Sciatic nerve (tissue), 2 donors: ENCODE measurements at regions not wholly inside any gene's neighbourhood (a gene's known extent, or its start where the extent isn't known, plus 50 kb on each side); places are given as distances from the start of the nearest gene placed in this dataset.

ENCODE experiments used
- ATAC-seq: fragments of 200-7000 bp; cut with Tn5 transposase; one replicate; pipeline ENCODE4 v1.9.1; 2020; ENCODE audit warnings: mild to moderate bottlenecking, moderate library complexity
- DNase-seq: peaks from one replicate; pipeline ENCODE4 v3.0.0-alpha.2; 2020; ENCODE audit warnings: low spot score
- intact Hi-C: fragments of 100-400 bp; cut with DNase I; formaldehyde crosslinking; loops from one replicate; pipeline ENCODE4 v1.14.2; 2022
- donor health status: DM: no; HTN: no; CAD: no.
- donor health status: DM: no; HTN: no; CAD: no.

GRCh38 chr10:128629111-128630096, 503.2 kb upstream of the MKI67 start:
- no peak for ATAC-seq

GRCh38 chr10:128630787-128631252, 504.6 kb upstream of the MKI67 start:
- intact Hi-C loops: no loop called here
- no peak for DNase-seq
- peak; percentile 16 for ATAC-seq

More at GRCh38 chr10:128629111-128630096, 503.2 kb upstream of the MKI67 start:
- no peak for DNase-seq
- intact Hi-C loops: no loop called here

GRCh38 chr10:128631801-128632241, 505.6 kb upstream of the MKI67 start:
- intact Hi-C loops: no loop called here
- no peak for DNase-seq
- ATAC-seq: peak; percentile 56

GRCh38 chr10:128632694-128633093, 506.5 kb upstream of the MKI67 start:
- no peak for ATAC-seq
- no peak for DNase-seq
- intact Hi-C loops: no loop called here

- intact Hi-C loops: no loop called here
- peak; percentile 82 for ATAC-seq
- no peak for DNase-seq
Measured at GRCh38 chr10:128633864-128634540, 507.8 kb upstream of the MKI67 start.

- no peak for DNase-seq
- ATAC-seq: no peak
- intact Hi-C loops: no loop called here
Measured at GRCh38 chr10:128642023-128642422, 515.8 kb upstream of the MKI67 start.

- ATAC-seq (no peak), DNase-seq (no peak)
- intact Hi-C loops: no loop called here
Measured at GRCh38 chr10:128642502-128642901, 516.3 kb upstream of the MKI67 start.

GRCh38 chr10:128643658-128644057, 517.4 kb upstream of the MKI67 start:
- no peak for ATAC-seq
- DNase-seq: no peak
- intact Hi-C loops: no loop called here

GRCh38 chr10:128645486-128645885, 519.3 kb upstream of the MKI67 start:
- intact Hi-C loops: no loop called here
- DNase-seq: no peak
- ATAC-seq: no peak

- intact Hi-C loops: no loop called here
- DNase-seq (no peak), ATAC-seq (no peak)
Measured at GRCh38 chr10:128646956-128647355, 520.7 kb upstream of the MKI67 start.

- no peak for DNase-seq
- intact Hi-C loops: no loop called here
- ATAC-seq: peak; percentile 45
Measured at GRCh38 chr10:128657548-128657947, 531.3 kb upstream of the MKI67 start.

- ATAC-seq: no peak
- intact Hi-C loops: no loop called here
- no peak for DNase-seq
Measured at GRCh38 chr10:128660726-128661125, 534.5 kb upstream of the MKI67 start.

- no peak for DNase-seq
- intact Hi-C loops: no loop called here
- ATAC-seq: no peak
Measured at GRCh38 chr10:128661404-128662197, 535.4 kb upstream of the MKI67 start.

- DNase-seq: no peak
- intact Hi-C loops: no loop called here
- no peak for ATAC-seq
Measured at GRCh38 chr10:128662520-128662919, 536.3 kb upstream of the MKI67 start.

- DNase-seq: no peak
- intact Hi-C loops: no loop called here
- ATAC-seq: no peak
Measured at GRCh38 chr10:128664729-128665128, 538.5 kb upstream of the MKI67 start.

- DNase-seq: no peak
- ATAC-seq: no peak
- intact Hi-C loops: no loop called here
Measured at GRCh38 chr10:128675405-128675804, 549.2 kb upstream of the MKI67 start.

GRCh38 chr10:128680116-128680515, 553.9 kb upstream of the MKI67 start:
- no peak for ATAC-seq
- intact Hi-C loops: no loop called here

GRCh38 chr10:128684215-128684614, 558.0 kb upstream of the MKI67 start:
- intact Hi-C loops: no loop called here
- no peak for ATAC-seq

More at GRCh38 chr10:128680116-128680515, 553.9 kb upstream of the MKI67 start:
- DNase-seq: no peak

GRCh38 chr10:128686630-128687278, 560.5 kb upstream of the MKI67 start:
- intact Hi-C loops: no loop called here
- DNase-seq: no peak
- peak; percentile 20 for ATAC-seq

More at GRCh38 chr10:128684215-128684614, 558.0 kb upstream of the MKI67 start:
- DNase-seq: no peak
